CD4-positive, CD25-positive, alpha-beta regulatory T cell (primary cell): ENCODE measurements at regions not wholly inside any gene's neighbourhood (a gene's known extent, or its start where the extent isn't known, plus 50 kb on each side); places are given as distances from the start of the nearest gene placed in this dataset.

ENCODE experiments used
- ATAC-seq, 2 donors: fragments of 150-1000 bp; cut with Tn5 transposase; one replicate each; pipeline ENCODE4 v1.10.0; 2021; ENCODE audit warnings: low read depth in 2 of 2, moderate number of reproducible peaks in 2 of 2, moderate library complexity in 1 of 2
- DNase-seq, 3 donors: peaks; one replicate each; pipeline versions ENCODE4 v3.0.0 to v3.0.0-alpha.2; 2012 to 2022; ENCODE audit warnings: mixed read lengths in 1 of 3
- H3K27ac ChIP-seq: one replicate; pipeline ENCODE4 v1.7.0; 2013; ENCODE audit warnings: mild to moderate bottlenecking, low read length; ENCODE audit not compliant: insufficient read depth, poor library complexity, severe bottlenecking
- H3K27me3 ChIP-seq: one replicate; pipeline ENCODE4 v1.7.0; 2013; ENCODE audit warnings: low read length; ENCODE audit not compliant: control insufficient read depth, insufficient read depth
- H3K36me3 ChIP-seq: one replicate; pipeline ENCODE4 v1.7.0; 2013; ENCODE audit warnings: mild to moderate bottlenecking, low read length, moderate library complexity; ENCODE audit not compliant: control insufficient read depth, insufficient read depth
- H3K4me1 ChIP-seq: 2 replicates; pipeline ENCODE4 v1.7.0; 2013; ENCODE audit warnings: mild to moderate bottlenecking, low read length; ENCODE audit not compliant: insufficient read depth, control insufficient read depth, poor library complexity, severe bottlenecking
- H3K4me3 ChIP-seq: one replicate; pipeline ENCODE4 v1.7.0; 2013; ENCODE audit warnings: low read depth, mild to moderate bottlenecking, low read length, moderate library complexity
- H3K9me3 ChIP-seq, 2 experiments: 1 replicate in 1 of 2; 2 replicates in 1 of 2; pipeline ENCODE4 v1.7.0; 2013; ENCODE audit warnings: low read length in 2 of 2, mild to moderate bottlenecking in 1 of 2, moderate library complexity in 1 of 2; ENCODE audit not compliant: control insufficient read depth in 2 of 2
- H3K27ac Mint-ChIP-seq, 3 donors: one replicate each; pipeline ENCODE4 v1.8.0; 2020 to 2022; ENCODE audit warnings: mild to moderate bottlenecking in 3 of 3, mixed read lengths in 3 of 3, moderate library complexity in 2 of 3
- H3K27me3 Mint-ChIP-seq: one replicate; pipeline ENCODE4 v1.8.0; 2022; ENCODE audit warnings: mild to moderate bottlenecking, mixed read lengths
- H3K36me3 Mint-ChIP-seq: one replicate; pipeline ENCODE4 v1.8.0; 2020; ENCODE audit warnings: mixed read lengths
- H3K4me1 Mint-ChIP-seq, 4 donors: one replicate each; pipeline ENCODE4 v1.8.0; 2020 to 2022; ENCODE audit warnings: mixed read lengths in 4 of 4, mild to moderate bottlenecking in 1 of 4
- H3K4me3 Mint-ChIP-seq, 4 donors: one replicate each; pipeline ENCODE4 v1.8.0; 2020 to 2022; ENCODE audit warnings: mild to moderate bottlenecking in 4 of 4, mixed read lengths in 4 of 4, moderate library complexity in 3 of 4
- H3K9me3 Mint-ChIP-seq, 7 donors: one replicate each; pipeline ENCODE4 v1.8.0; 2020 to 2022; ENCODE audit warnings: mixed read lengths in 7 of 7, mild to moderate bottlenecking in 3 of 7, moderate library complexity in 2 of 7

DNA sequence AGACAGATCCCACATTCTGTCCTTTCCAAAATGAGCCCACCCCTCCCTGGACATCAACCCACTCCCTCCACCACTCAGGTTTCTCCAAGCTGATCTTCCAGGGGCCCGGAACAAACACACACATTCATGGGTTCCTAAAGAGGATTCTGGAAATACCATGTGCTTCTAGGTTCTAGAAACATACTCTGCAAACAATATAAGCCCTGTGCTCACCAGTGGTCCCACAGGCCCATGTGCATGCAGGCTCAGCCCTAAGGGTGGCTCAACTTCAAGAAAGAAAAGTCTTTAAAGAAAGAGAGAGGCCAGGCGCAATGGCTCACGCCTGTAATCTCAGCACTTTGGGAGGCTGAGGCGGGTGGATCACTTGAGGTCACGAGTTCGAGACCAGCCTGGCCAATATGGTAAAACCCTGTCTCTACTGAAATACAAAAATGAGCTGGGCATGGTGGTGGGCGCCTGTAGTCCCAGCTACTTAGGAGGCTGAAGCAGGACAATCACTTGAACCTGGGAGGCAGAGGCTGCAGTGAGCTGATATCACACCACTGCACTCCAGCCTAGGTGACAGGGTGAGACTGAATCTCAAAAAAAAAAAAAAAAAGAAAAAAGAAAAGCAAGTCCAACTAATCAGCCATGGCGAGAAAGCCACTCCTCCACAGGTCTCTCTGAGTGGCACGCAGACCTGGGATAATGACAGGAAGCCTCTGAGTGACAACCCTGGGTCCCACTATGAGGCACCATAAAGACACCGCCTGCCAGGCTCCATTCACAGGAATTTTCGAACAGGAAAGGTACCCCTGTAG, 59.5 kb upstream of the PNMA1 start:
- ATAC-seq (no peak), DNase-seq (no peak)
- H3K4me3 ChIP-seq = no peak overlapping the region
- peaks cover 31 to 95% (median 64%) of the 10 kb centered on the region in 4 donors for H3K4me1 Mint-ChIP-seq
- H3K4me1 ChIP-seq = peaks cover 65% of the 10 kb centered on the region
- peak overlapping the region in 1 of 4 donors; percentile 10 for H3K4me3 Mint-ChIP-seq
- no peaks in the 10 kb centered on the region for H3K27me3 Mint-ChIP-seq
- H3K27ac ChIP-seq = peak overlapping the region; percentile 29
- H3K36me3 Mint-ChIP-seq = no peaks in the 10 kb centered on the region
- H3K27ac Mint-ChIP-seq = peak overlapping the region; percentile 74 to 82 (median 76)
- no peaks in the 10 kb centered on the region for H3K27me3 ChIP-seq
- no peaks in the 10 kb centered on the region for H3K9me3 Mint-ChIP-seq
- H3K9me3 ChIP-seq = no peaks in the 10 kb centered on the region
- no peaks in the 10 kb centered on the region for H3K36me3 ChIP-seq

- H3K9me3 ChIP-seq = no peaks in the 10 kb centered on the region
- no peaks in the 10 kb centered on the region for H3K9me3 Mint-ChIP-seq
- peak overlapping the region; percentile 48 for H3K4me3 ChIP-seq
- ATAC-seq (peak; percentile 77 to 79), DNase-seq (peak; percentile 40 to 80 (median 57))
- no peaks in the 10 kb centered on the region for H3K36me3 Mint-ChIP-seq
- no peaks in the 10 kb centered on the region for H3K27me3 Mint-ChIP-seq
- H3K27ac ChIP-seq = peak overlapping the region; percentile 79
- peak overlapping the region; percentile 83 to 92 (median 84) for H3K27ac Mint-ChIP-seq
- peaks cover 23 to 84% (median 55%) of the 10 kb centered on the region in 4 donors for H3K4me1 Mint-ChIP-seq
- peaks cover 67% of the 10 kb centered on the region for H3K4me1 ChIP-seq
- no peaks in the 10 kb centered on the region for H3K27me3 ChIP-seq
- peak overlapping the region; percentile 30 to 81 (median 70) for H3K4me3 Mint-ChIP-seq
- no peaks in the 10 kb centered on the region for H3K36me3 ChIP-seq
Measured at GRCh38 chr14:73771848-73772638, 57.9 kb upstream of the PNMA1 start.

GRCh38 chr14:73770977-73771847, 57.0 kb upstream of the PNMA1 start:
- no peaks in the 10 kb centered on the region for H3K36me3 ChIP-seq
- H3K27ac ChIP-seq = peak overlapping the region; percentile 79
- peaks cover 23 to 82% (median 58%) of the 10 kb centered on the region in 4 donors for H3K4me1 Mint-ChIP-seq
- H3K4me3 ChIP-seq = peak overlapping the region; percentile 48
- H3K27me3 ChIP-seq = no peaks in the 10 kb centered on the region
- ATAC-seq (no peak), DNase-seq (no peak)
- peak overlapping the region; percentile 84 to 92 (median 90) for H3K27ac Mint-ChIP-seq
- H3K4me3 Mint-ChIP-seq = peak overlapping the region in 3 of 4 donors; percentile 67 to 70 (median 69)
- H3K36me3 Mint-ChIP-seq = no peaks in the 10 kb centered on the region
- no peaks in the 10 kb centered on the region for H3K9me3 Mint-ChIP-seq
- no peaks in the 10 kb centered on the region for H3K27me3 Mint-ChIP-seq
- peaks cover 63% of the 10 kb centered on the region for H3K4me1 ChIP-seq
- no peaks in the 10 kb centered on the region for H3K9me3 ChIP-seq

GRCh38 chr14:73768107-73768506, 53.9 kb upstream of the PNMA1 start:
- Mint-ChIP-seq H3K27ac (no peak overlapping the region), H3K4me1 (peaks cover 18 to 80% (median 51%) of the 10 kb centered on the region in 4 donors), H3K27me3 (no peaks in the 10 kb centered on the region), H3K9me3 (no peaks in the 10 kb centered on the region), H3K36me3 (peaks cover 5% of the 10 kb centered on the region), H3K4me3 (no peak overlapping the region)
- DNase-seq (no peak), ATAC-seq (no peak)
- Histone ChIP-seq H3K27me3 (no peaks in the 10 kb centered on the region), H3K4me1 (peaks cover 39% of the 10 kb centered on the region), H3K9me3 (no peaks in the 10 kb centered on the region), H3K27ac (no peak overlapping the region), H3K36me3 (no peaks in the 10 kb centered on the region), H3K4me3 (no peak overlapping the region)

GRCh38 chr14:73764406-73765280, 50.5 kb upstream of the PNMA1 start:
- Histone ChIP-seq H3K27me3 (no peaks in the 10 kb centered on the region), H3K4me1 (peaks cover 35% of the 10 kb centered on the region), H3K9me3 (no peaks in the 10 kb centered on the region), H3K27ac (no peak overlapping the region), H3K36me3 (no peaks in the 10 kb centered on the region), H3K4me3 (no peak overlapping the region)
- Mint-ChIP-seq H3K9me3 (no peaks in the 10 kb centered on the region), H3K4me3 (peak overlapping the region in 2 of 4 donors; percentile 43 to 98), H3K4me1 (peaks cover 16 to 76% (median 45%) of the 10 kb centered on the region in 4 donors), H3K27me3 (peaks cover 6% of the 10 kb centered on the region), H3K36me3 (peaks cover 5% of the 10 kb centered on the region), H3K27ac (peak overlapping the region; percentile 57 to 99 (median 81))
- ATAC-seq = no peak
- DNase-seq = no peak
